ENCODE measurements at regions not wholly inside any gene's neighbourhood (a gene's known extent, or its start where the extent isn't known, plus 50 kb on each side); places are given as distances from the start of the nearest gene placed in this dataset.

GRCh38 chr12:31817120-31817519 lies 88.3 kb upstream of the AMN1 start:
- intact Hi-C loops (cut with DNase I; ENCODE audit: low total_unique reads) = no loop called here
- 36 to 95% (median 68%) methylated on average over 5 of the region's 5 CpGs for whole genome bisulfite sequencing, 5 donors
- Histone ChIP-seq H3K27me3 (replicated peaks in 1 of 7) (no peaks in the 10 kb centered on the region), H3K27ac (no peak overlapping the region), H3K4me3 (no peak overlapping the region), H3K4me1 (peaks cover 0 to 10% (median 0%) of the 10 kb centered on the region in 6 donors), H3K36me3 (no peaks in the 10 kb centered on the region), H3K9me3 (no peaks in the 10 kb centered on the region)
- no peak for DNase-seq
- TF ChIP-seq POLR2A (IDR thresholded peaks at IDR 0.05) (no peak), POLR2AphosphoS5 (IDR thresholded peaks at IDR 0.05) (no peak)
- TF ChIP-seq, protein P1, sequence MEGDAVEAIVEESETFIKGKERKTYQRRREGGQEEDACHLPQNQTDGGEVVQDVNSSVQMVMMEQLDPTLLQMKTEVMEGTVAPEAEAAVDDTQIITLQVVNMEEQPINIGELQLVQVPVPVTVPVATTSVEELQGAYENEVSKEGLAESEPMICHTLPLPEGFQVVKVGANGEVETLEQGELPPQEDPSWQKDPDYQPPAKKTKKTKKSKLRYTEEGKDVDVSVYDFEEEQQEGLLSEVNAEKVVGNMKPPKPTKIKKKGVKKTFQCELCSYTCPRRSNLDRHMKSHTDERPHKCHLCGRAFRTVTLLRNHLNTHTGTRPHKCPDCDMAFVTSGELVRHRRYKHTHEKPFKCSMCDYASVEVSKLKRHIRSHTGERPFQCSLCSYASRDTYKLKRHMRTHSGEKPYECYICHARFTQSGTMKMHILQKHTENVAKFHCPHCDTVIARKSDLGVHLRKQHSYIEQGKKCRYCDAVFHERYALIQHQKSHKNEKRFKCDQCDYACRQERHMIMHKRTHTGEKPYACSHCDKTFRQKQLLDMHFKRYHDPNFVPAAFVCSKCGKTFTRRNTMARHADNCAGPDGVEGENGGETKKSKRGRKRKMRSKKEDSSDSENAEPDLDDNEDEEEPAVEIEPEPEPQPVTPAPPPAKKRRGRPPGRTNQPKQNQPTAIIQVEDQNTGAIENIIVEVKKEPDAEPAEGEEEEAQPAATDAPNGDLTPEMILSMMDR (IDR thresholded peaks at IDR 0.05 in 8 of 11, conservative IDR thresholded peaks at IDR 0.05 in 3 of 11) = no peak

DNA sequence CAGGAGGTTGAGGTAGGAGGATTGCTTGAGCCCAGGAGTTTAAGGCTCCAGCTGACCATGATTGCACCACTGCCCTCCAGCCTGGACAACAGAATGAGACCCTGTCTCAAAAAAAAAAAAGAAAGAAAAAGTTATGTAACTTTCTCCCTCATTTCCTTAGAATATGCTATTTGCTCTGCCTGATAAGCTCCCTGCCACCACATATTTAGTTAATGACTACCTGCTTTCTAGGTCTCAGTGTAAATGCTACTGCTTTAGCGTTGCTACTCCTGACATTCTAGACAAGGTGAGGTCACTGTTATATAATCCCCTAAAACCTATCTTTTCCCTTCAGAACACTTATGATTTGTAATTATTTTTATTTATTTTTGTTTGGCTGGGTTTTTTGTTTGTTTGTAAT lies 86.3 kb upstream of the AMN1 start:
- Histone ChIP-seq H3K9me3 (no peaks in the 10 kb centered on the region), H3K27ac (no peak overlapping the region), H3K36me3 (no peaks in the 10 kb centered on the region), H3K27me3 (replicated peaks in 1 of 7) (no peaks in the 10 kb centered on the region), H3K4me3 (no peak overlapping the region), H3K4me1 (peaks cover 0 to 23% (median 6%) of the 10 kb centered on the region in 6 donors)
- intact Hi-C loops (cut with DNase I; ENCODE audit: low total_unique reads) = no loop called here
- DNase-seq = no peak
- WGBS, 5 donors = 74 to 92% (median 83%) methylated on average over 1 of the region's 1 CpG
- TF ChIP-seq POLR2AphosphoS5 (IDR thresholded peaks at IDR 0.05) = no peak
- TF ChIP-seq POLR2A (IDR thresholded peaks at IDR 0.05) = no peak
- TF ChIP-seq, protein P1 (IDR thresholded peaks at IDR 0.05 in 8 of 11, conservative IDR thresholded peaks at IDR 0.05 in 3 of 11) = no peak

DNA sequence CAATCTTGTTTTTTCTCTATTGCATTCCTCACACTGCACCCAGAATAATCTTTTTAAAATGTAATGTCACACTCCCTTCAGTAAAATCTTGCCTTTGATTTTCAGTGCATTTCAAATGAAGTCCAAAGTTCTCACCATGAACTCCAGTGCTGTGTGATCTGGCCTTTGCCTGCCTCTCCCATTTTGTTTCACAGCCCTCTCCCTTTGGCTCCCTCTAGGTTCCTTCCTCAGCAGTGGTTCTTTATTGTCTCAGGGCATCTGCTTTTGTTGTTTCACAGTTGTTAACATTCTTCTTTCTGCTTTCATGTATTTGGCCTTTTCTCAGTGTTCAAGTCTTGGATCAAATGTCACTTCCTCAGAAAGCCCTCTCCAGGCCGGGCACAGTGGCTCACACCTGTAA lies 84.5 kb upstream of the AMN1 start:
- WGBS, 5 donors = 77 to 95% (median 93%) methylated on average over 1 of the region's 1 CpG
- Histone ChIP-seq H3K36me3 (no peaks in the 10 kb centered on the region), H3K9me3 (no peaks in the 10 kb centered on the region), H3K27ac (peak overlapping the region in 1 of 8 donors; percentile 14), H3K4me1 (peaks cover 0 to 24% (median 6%) of the 10 kb centered on the region in 6 donors), H3K27me3 (replicated peaks in 1 of 7) (no peaks in the 10 kb centered on the region), H3K4me3 (no peak overlapping the region)
- intact Hi-C loops (cut with DNase I; ENCODE audit: low total_unique reads) = no loop called here
- no peak for DNase-seq
- TF ChIP-seq POLR2AphosphoS5 (IDR thresholded peaks at IDR 0.05) (no peak), POLR2A (IDR thresholded peaks at IDR 0.05) (no peak)
- TF ChIP-seq, protein P1 (IDR thresholded peaks at IDR 0.05 in 8 of 11, conservative IDR thresholded peaks at IDR 0.05 in 3 of 11) = no peak

DNA sequence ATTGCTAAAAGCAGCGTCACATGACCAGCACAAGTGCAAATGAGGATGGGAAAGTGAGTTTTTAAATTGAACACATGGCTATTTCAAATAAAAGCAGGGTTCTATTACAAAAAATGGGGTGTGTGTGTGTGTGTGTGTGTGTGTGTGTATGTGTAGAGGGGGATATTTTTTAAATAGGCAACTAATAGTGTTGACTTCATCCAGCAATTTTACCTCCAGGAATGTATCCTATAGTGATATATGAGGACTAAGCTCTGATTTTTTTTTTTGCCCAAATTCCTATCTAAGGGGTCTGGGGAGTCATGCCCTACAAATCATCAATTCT lies 78.9 kb upstream of the AMN1 start:
- no peak for DNase-seq
- Histone ChIP-seq H3K4me1 (peaks cover 0 to 48% (median 19%) of the 10 kb centered on the region in 6 donors), H3K36me3 (no peaks in the 10 kb centered on the region), H3K27me3 (replicated peaks in 1 of 7) (no peaks in the 10 kb centered on the region), H3K27ac (peak overlapping the region in 7 of 8 donors; percentile 29 to 83 (median 71)), H3K9me3 (no peaks in the 10 kb centered on the region), H3K4me3 (no peak overlapping the region)
- intact Hi-C loops (cut with DNase I; ENCODE audit: low total_unique reads) = no loop called here
- WGBS, 5 donors = 73 to 94% (median 85%) methylated on average over 1 of the region's 1 CpG
- TF ChIP-seq, protein P1 (IDR thresholded peaks at IDR 0.05 in 8 of 11, conservative IDR thresholded peaks at IDR 0.05 in 3 of 11) = no peak
- TF ChIP-seq POLR2AphosphoS5 (IDR thresholded peaks at IDR 0.05) (no peak), POLR2A (IDR thresholded peaks at IDR 0.05) (no peak)

All from spleen (tissue), 11 donors.